ENCODE measurements at regions not wholly inside any gene's neighbourhood (a gene's known extent, or its start where the extent isn't known, plus 50 kb on each side); places are given as distances from the start of the nearest gene placed in this dataset.
"Not testable (repeated sequence)": the region's sequence is repeated elsewhere in the genome, so short reads cannot be mapped to it uniquely, and the experiment has no call there.

GRCh38 chr5:125045646-125046045, 299.2 kb upstream of the ZNF608 start:
- no peak for DNase-seq (ENCODE audit: low spot score)

GRCh38 chr5:125046838-125047237, 300.4 kb upstream of the ZNF608 start:
- DNase-seq (ENCODE audit: low spot score), result no peak

GRCh38 chr5:125047871-125048270, 301.4 kb upstream of the ZNF608 start:
- DNase-seq (ENCODE audit: low spot score), result no peak

GRCh38 chr5:125049721-125050702, 303.6 kb upstream of the ZNF608 start:
- DNase-seq (ENCODE audit: low spot score), result no peak

GRCh38 chr5:125050926-125051325, 304.5 kb upstream of the ZNF608 start:
- DNase-seq (ENCODE audit: low spot score), result no peak

GRCh38 chr5:125052584-125052983, 306.1 kb upstream of the ZNF608 start:
- no peak for DNase-seq (ENCODE audit: low spot score)

GRCh38 chr5:125053179-125053578, 306.7 kb upstream of the ZNF608 start:
- DNase-seq (ENCODE audit: low spot score), result no peak

GRCh38 chr5:125054146-125054545, 307.7 kb upstream of the ZNF608 start:
- no peak for DNase-seq (ENCODE audit: low spot score)

GRCh38 chr5:125056671-125057485, 310.4 kb upstream of the ZNF608 start:
- no peak for DNase-seq (ENCODE audit: low spot score)

- DNase-seq (ENCODE audit: low spot score), result no peak
Measured at GRCh38 chr5:125057912-125058826, 311.7 kb upstream of the ZNF608 start.

- DNase-seq (ENCODE audit: low spot score), result no peak
Measured at GRCh38 chr5:125059255-125060002, 313.0 kb upstream of the ZNF608 start.

GRCh38 chr5:125061726-125062125, 315.3 kb upstream of the ZNF608 start:
- no peak for DNase-seq (ENCODE audit: low spot score)

GRCh38 chr5:125064621-125065438, 318.4 kb upstream of the ZNF608 start:
- DNase-seq (ENCODE audit: low spot score), result no peak

- no peak for DNase-seq (ENCODE audit: low spot score)
Measured at GRCh38 chr5:125065741-125066140, 319.3 kb upstream of the ZNF608 start.

GRCh38 chr5:125070961-125071360, 324.5 kb upstream of the ZNF608 start:
- no peak for DNase-seq (ENCODE audit: low spot score)

GRCh38 chr5:125073090-125073489, 326.7 kb upstream of the ZNF608 start:
- no peak for DNase-seq (ENCODE audit: low spot score)

- DNase-seq (ENCODE audit: low spot score), result no peak
Measured at GRCh38 chr5:125075567-125075966, 329.1 kb upstream of the ZNF608 start.

- DNase-seq (ENCODE audit: low spot score), result not testable (repeated sequence)
Measured at GRCh38 chr5:125079028-125079427, 332.6 kb upstream of the ZNF608 start.

GRCh38 chr5:125081101-125081500, 334.7 kb upstream of the ZNF608 start:
- no peak for DNase-seq (ENCODE audit: low spot score)

- no peak for DNase-seq (ENCODE audit: low spot score)
Measured at GRCh38 chr5:125083981-125084380, 337.5 kb upstream of the ZNF608 start.
